ENCODE measurements at regions not wholly inside any gene's neighbourhood (a gene's known extent, or its start where the extent isn't known, plus 50 kb on each side); places are given as distances from the start of the nearest gene placed in this dataset.

- no peak for DNase-seq (ENCODE audit: low read depth)
Observed at GRCh38 chr6:156410649-156411048, 366.5 kb upstream of the ARID1B start.

- DNase-seq (ENCODE audit: low read depth): no peak
Observed at GRCh38 chr6:156408655-156409054, 368.5 kb upstream of the ARID1B start.

- DNase-seq (ENCODE audit: low read depth): no peak
Observed at GRCh38 chr6:156407334-156407733, 369.8 kb upstream of the ARID1B start.

DNA sequence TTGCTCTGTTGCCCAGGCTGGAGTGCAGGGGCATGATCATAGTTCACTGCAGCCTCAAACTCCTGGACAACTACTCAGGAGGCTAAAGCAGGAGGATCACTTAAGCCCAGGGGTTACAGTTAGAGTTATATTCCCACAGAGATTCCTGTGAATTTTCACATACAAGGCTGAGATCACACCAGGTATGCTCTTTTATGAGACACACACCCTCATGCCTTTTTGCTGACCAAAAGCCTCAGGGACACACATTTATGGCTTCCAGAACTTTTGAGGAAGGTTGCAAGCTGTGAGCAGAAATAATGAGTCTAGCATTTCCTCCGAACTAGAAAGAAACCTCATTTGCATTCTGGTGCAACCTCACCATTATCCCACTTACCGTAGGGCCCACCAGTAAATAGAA lies 370.5 kb upstream of the ARID1B start:
- DNase-seq (ENCODE audit: low read depth): no peak

DNA sequence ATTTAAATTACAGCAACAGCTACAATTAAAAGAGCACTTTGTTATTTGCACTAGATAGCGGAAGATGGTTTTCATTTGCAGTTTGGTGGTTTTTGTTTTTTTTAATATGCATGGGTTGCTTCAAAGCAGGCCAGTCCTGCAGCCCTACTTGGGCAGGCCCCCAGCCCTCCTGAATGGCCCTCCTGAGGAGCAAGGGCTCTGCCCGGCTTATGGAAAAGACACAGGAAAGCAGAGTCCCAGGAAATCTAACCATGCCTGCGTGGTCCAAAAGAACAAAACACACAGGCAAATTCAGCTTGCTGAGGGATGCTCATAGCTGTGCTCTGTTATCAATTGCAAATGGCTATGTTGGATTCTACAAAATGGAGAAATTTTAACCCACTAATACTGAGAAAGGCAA lies 371.1 kb upstream of the ARID1B start:
- DNase-seq (ENCODE audit: low read depth): no peak

DNA sequence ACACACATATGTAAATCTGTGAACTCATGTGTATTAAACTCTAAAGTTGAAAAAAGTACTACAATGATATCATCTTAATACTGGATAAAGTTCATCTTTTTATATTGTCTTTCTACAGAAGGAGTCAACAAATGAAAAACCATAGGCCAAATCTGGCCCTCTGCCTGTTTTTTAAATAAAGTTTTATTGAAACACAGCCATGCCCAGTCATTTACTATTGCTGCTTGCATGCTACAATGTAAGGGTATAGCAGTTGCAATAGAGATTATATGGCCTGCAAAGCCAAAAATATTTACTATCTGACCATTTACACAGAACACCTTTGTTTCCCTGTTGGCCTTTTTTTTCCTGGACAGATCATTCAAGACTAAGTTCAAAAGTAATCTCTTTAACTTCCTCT lies 374.6 kb upstream of the ARID1B start:
- DNase-seq (ENCODE audit: low read depth): no peak

DNA sequence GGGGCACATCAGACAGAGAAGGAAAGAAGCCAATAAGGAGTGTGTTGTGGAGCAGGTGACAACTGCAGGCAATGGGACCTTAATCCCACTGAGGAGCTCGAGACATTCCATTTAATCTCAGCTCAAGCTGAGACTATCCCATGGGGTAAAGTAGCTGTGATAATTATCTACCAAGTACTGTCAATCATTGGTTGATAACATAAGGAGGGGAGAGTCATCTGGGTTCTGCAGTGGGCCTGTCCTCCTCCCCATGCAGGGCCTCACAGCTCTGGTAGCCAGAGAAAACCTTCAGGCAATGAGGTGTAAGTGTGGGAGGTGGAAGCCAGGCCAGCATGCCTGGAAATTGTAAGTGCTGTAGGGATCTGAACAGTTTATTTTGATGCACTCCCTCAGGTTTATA lies 375.0 kb upstream of the ARID1B start:
- DNase-seq (ENCODE audit: low read depth): no peak

- DNase-seq (ENCODE audit: low read depth): no peak
Observed at GRCh38 chr6:156400487-156400886, 376.7 kb upstream of the ARID1B start.

GRCh38 chr6:156398966-156399365 lies 378.2 kb upstream of the ARID1B start:
- DNase-seq (ENCODE audit: low read depth): no peak

GRCh38 chr6:156398371-156398770 lies 378.8 kb upstream of the ARID1B start:
- DNase-seq (ENCODE audit: low read depth): no peak

- no peak for DNase-seq (ENCODE audit: low read depth)
Observed at GRCh38 chr6:156396791-156397418, 380.3 kb upstream of the ARID1B start.

GRCh38 chr6:156396068-156396771 lies 381.0 kb upstream of the ARID1B start:
- DNase-seq (ENCODE audit: low read depth): no peak

- peak; percentile 20 for DNase-seq (ENCODE audit: low read depth)
Observed at GRCh38 chr6:156395276-156395675, 381.9 kb upstream of the ARID1B start.

GRCh38 chr6:156392648-156393047 lies 384.5 kb upstream of the ARID1B start:
- no peak for DNase-seq (ENCODE audit: low read depth)

- DNase-seq (ENCODE audit: low read depth): no peak
Observed at GRCh38 chr6:156391977-156392376, 385.2 kb upstream of the ARID1B start.

- no peak for DNase-seq (ENCODE audit: low read depth)
Observed at GRCh38 chr6:156391061-156391672, 386.0 kb upstream of the ARID1B start.

DNA sequence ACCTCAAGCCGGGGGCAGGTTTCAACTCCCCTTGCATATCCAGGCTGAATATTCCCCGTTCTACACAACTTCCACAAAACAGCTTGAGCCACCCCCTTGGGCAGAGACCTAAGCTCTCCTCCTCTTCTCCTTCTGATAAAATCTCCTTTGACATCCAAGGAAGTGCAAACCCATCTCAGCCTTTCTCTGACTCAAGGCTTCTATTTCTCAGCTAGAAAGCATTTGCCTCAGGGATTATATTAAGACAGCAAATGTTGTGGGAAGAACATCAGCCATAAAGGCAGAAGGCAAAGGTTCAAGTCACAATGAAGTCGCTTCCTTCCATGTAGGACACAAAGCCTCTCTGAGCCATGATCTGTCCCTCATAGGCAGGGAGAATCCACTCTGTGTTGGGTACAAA lies 386.6 kb upstream of the ARID1B start:
- no peak for DNase-seq (ENCODE audit: low read depth)

GRCh38 chr6:156389296-156389695 lies 387.9 kb upstream of the ARID1B start:
- DNase-seq (ENCODE audit: low read depth): no peak

- DNase-seq (ENCODE audit: low read depth): no peak
Observed at GRCh38 chr6:156387472-156387871, 389.7 kb upstream of the ARID1B start.

DNA sequence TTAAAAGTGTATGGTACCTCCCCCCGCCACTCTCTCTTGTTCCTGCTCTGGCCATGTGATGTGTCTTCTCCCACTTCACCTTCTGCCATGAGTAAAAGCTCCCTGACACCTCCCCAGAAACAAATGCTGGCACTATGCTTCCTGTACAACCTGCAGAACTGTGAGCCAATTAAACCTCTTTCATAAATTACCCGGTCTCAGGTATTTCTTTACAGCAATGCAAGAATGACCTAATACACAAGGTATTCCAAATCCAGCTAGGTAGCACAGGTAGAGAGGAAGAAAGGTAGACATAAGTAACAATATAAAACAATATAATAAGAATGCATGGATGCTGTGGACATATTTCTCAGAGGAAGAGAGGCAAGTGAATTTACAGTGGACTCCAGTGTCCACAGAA lies 394.1 kb upstream of the ARID1B start:
- no peak for DNase-seq (ENCODE audit: low read depth)

- no peak for DNase-seq (ENCODE audit: low read depth)
Observed at GRCh38 chr6:156379392-156380289, 397.5 kb upstream of the ARID1B start.

DNA sequence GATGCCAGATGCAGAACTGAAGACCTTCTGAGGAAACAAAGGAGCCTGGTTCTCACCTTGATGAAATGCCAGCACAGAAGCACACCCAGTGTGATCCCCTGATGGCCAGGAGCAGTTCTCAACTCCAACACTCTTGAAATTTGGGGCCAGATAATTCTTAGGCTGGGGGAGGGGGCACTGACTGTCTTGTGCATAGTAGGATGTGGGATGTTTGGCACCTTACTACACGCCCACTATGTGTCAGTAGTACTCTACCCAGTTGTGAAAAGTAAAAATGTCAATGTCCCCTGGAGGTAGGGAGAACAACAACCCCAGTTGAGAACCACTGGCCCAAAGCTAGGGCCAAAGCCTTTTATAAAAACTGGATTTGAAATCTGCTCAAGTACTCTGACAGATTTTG lies 398.3 kb upstream of the ARID1B start:
- no peak for DNase-seq (ENCODE audit: low read depth)

GRCh38 chr6:156376091-156376490 lies 401.1 kb upstream of the ARID1B start:
- DNase-seq (ENCODE audit: low read depth): no peak

All from activated T-helper 1 cell treated with Interleukin-2 at 50 U/mL for 16 hours (primary cell).